Prostate gland (tissue), 2 donors: ENCODE measurements at regions not wholly inside any gene's neighbourhood (a gene's known extent, or its start where the extent isn't known, plus 50 kb on each side); places are given as distances from the start of the nearest gene placed in this dataset.

Experiments used
- POLR2A ChIP-seq: fragments of 450-650 bp; IDR thresholded peaks from one replicate; pipeline ENCODE4 v1.6.1; 2016; ENCODE audit warnings: antibody characterized with exemption, mild to moderate bottlenecking
- POLR2AphosphoS5 ChIP-seq: sonication (generic); formaldehyde crosslinking; IDR thresholded peaks from one replicate; pipeline ENCODE4 v1.6.1; 2017; ENCODE audit warnings: antibody characterized with exemption
- TF ChIP-seq, protein P1 (sequence below), 4 experiments: fragments of 200-600 bp in 2 of 4; fragments of 450-650 bp in 2 of 4; sonication (generic) in 2 of 4; IDR thresholded peaks; 1 replicate in 3 of 4; 2 replicates in 1 of 4; pipeline ENCODE4 v1.5.1; 2016 to 2019; ENCODE audit warnings: antibody characterized with exemption in 4 of 4, mild to moderate bottlenecking in 2 of 4, moderate library complexity in 2 of 4

GRCh38 chr1:196144588-196144987 is 463.7 kb downstream of the KCNT2 start:
- TF ChIP-seq, protein P1, sequence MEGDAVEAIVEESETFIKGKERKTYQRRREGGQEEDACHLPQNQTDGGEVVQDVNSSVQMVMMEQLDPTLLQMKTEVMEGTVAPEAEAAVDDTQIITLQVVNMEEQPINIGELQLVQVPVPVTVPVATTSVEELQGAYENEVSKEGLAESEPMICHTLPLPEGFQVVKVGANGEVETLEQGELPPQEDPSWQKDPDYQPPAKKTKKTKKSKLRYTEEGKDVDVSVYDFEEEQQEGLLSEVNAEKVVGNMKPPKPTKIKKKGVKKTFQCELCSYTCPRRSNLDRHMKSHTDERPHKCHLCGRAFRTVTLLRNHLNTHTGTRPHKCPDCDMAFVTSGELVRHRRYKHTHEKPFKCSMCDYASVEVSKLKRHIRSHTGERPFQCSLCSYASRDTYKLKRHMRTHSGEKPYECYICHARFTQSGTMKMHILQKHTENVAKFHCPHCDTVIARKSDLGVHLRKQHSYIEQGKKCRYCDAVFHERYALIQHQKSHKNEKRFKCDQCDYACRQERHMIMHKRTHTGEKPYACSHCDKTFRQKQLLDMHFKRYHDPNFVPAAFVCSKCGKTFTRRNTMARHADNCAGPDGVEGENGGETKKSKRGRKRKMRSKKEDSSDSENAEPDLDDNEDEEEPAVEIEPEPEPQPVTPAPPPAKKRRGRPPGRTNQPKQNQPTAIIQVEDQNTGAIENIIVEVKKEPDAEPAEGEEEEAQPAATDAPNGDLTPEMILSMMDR (IDR thresholded peaks at IDR 0.05): no peak
- TF ChIP-seq POLR2A: no peak
- TF ChIP-seq POLR2AphosphoS5: no peak
